HG03108 (cell line): ENCODE measurements at regions not wholly inside any gene's neighbourhood (a gene's known extent, or its start where the extent isn't known, plus 50 kb on each side); places are given as distances from the start of the nearest gene placed in this dataset.

Experiments used
- ATAC-seq: cut with Tn5 transposase; IDR thresholded peaks from one replicate; pipeline ENCODE4 v1.9.1; 2021; ENCODE audit warnings: moderate library complexity; ENCODE audit not compliant: unreplicated experiment

GRCh38 chr9:90259311-90260246 lies 383.0 kb downstream of the DIRAS2 start:
- ATAC-seq, result no peak

- no peak for ATAC-seq
Observed at GRCh38 chr9:90261698-90262097, 380.9 kb downstream of the DIRAS2 start.

GRCh38 chr9:90268613-90269012 lies 374.0 kb downstream of the DIRAS2 start:
- no peak for ATAC-seq

GRCh38 chr9:90271707-90272106 lies 370.9 kb downstream of the DIRAS2 start:
- no peak for ATAC-seq

GRCh38 chr9:90274725-90275124 lies 367.9 kb downstream of the DIRAS2 start:
- ATAC-seq, result no peak

- no peak for ATAC-seq
Observed at GRCh38 chr9:90285946-90286345, 356.7 kb downstream of the DIRAS2 start.

- ATAC-seq, result peak; percentile 95
Observed at GRCh38 chr9:90287567-90288274, 354.9 kb downstream of the DIRAS2 start.

GRCh38 chr9:90288275-90288639 lies 354.4 kb downstream of the DIRAS2 start:
- ATAC-seq, result no peak

- no peak for ATAC-seq
Observed at GRCh38 chr9:90290716-90291485, 351.7 kb downstream of the DIRAS2 start.

GRCh38 chr9:90296539-90296938 lies 346.1 kb downstream of the DIRAS2 start:
- no peak for ATAC-seq

GRCh38 chr9:90299968-90300367 lies 342.7 kb downstream of the DIRAS2 start:
- ATAC-seq, result no peak

GRCh38 chr9:90300611-90301276 lies 341.9 kb downstream of the DIRAS2 start:
- ATAC-seq, result no peak

GRCh38 chr9:90301277-90301653 lies 341.4 kb downstream of the DIRAS2 start:
- ATAC-seq, result no peak

- ATAC-seq, result no peak
Observed at GRCh38 chr9:90303655-90304054, 339.0 kb downstream of the DIRAS2 start.

GRCh38 chr9:90306158-90306557 lies 336.5 kb downstream of the DIRAS2 start:
- ATAC-seq, result no peak

- ATAC-seq, result no peak
Observed at GRCh38 chr9:90307167-90307833, 335.3 kb downstream of the DIRAS2 start.

- ATAC-seq, result no peak
Observed at GRCh38 chr9:90307891-90308290, 334.7 kb downstream of the DIRAS2 start.

- ATAC-seq, result no peak
Observed at GRCh38 chr9:90308691-90309090, 333.9 kb downstream of the DIRAS2 start.

GRCh38 chr9:90309809-90310520 lies 332.7 kb downstream of the DIRAS2 start:
- ATAC-seq, result no peak

GRCh38 chr9:90310521-90310876 lies 332.1 kb downstream of the DIRAS2 start:
- ATAC-seq, result no peak
